Keratinocyte (primary cell): ENCODE measurements at regions not wholly inside any gene's neighbourhood (a gene's known extent, or its start where the extent isn't known, plus 50 kb on each side); places are given as distances from the start of the nearest gene placed in this dataset.

Experiments used
- CTCF ChIP-seq, 3 experiments: IDR thresholded peaks in 1 of 3; conservative IDR thresholded peaks in 1 of 3; optimal IDR thresholded peaks in 1 of 3; 2 replicates in 2 of 3; 3 replicates in 1 of 3; pipeline versions ENCODE3 to v1.5.1; 2011; ENCODE audit warnings: low read length in 3 of 3, mild to moderate bottlenecking in 3 of 3, moderate library complexity in 2 of 3, control low read depth in 1 of 3, inconsistent platforms in 1 of 3; ENCODE audit not compliant: insufficient read depth in 2 of 3; ENCODE audit errors: extremely low read depth in 1 of 3
- EZH2 ChIP-seq: IDR thresholded peaks from one replicate; pipeline ENCODE4 v1.6.1; 2012; ENCODE audit warnings: inconsistent platforms, mild to moderate bottlenecking, low read length, moderate library complexity

- no peak for TF ChIP-seq CTCF (optimal IDR thresholded peaks at IDR 0.05 in 1 of 3, IDR thresholded peaks at IDR 0.05 in 1 of 3, conservative IDR thresholded peaks at IDR 0.05 in 1 of 3; ENCODE audit: extremely low read depth in 1 of 3, insufficient read depth in 2 of 3, low read length in 3 of 3)
- TF ChIP-seq EZH2 = no peak
Measured at GRCh38 chr22:49251371-49251770, 576.3 kb downstream of the BRD1 start.
